ENCODE measurements at regions not wholly inside any gene's neighbourhood (a gene's known extent, or its start where the extent isn't known, plus 50 kb on each side); places are given as distances from the start of the nearest gene placed in this dataset.

DNA sequence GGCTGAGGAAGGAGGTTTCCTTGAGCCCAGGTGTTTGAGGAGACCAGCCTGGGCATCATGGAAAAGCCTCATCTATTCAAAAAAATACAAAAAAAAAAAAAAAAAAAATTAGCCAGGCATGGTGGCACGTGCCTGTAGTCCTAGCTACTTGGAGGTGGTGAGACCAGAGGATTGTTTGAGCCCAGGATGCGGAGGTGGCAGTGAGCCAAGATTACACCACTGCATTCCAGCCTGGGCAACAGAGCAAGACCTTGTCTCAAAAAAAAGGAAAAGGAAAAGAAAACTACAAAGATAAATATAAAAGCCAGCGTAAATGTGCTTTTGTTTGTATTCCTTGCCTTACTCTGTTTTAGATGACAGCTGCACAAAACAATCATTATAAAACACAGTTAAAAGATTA is 2249.2 kb upstream of the C9orf72 start:
- TF ChIP-seq, protein P1, sequence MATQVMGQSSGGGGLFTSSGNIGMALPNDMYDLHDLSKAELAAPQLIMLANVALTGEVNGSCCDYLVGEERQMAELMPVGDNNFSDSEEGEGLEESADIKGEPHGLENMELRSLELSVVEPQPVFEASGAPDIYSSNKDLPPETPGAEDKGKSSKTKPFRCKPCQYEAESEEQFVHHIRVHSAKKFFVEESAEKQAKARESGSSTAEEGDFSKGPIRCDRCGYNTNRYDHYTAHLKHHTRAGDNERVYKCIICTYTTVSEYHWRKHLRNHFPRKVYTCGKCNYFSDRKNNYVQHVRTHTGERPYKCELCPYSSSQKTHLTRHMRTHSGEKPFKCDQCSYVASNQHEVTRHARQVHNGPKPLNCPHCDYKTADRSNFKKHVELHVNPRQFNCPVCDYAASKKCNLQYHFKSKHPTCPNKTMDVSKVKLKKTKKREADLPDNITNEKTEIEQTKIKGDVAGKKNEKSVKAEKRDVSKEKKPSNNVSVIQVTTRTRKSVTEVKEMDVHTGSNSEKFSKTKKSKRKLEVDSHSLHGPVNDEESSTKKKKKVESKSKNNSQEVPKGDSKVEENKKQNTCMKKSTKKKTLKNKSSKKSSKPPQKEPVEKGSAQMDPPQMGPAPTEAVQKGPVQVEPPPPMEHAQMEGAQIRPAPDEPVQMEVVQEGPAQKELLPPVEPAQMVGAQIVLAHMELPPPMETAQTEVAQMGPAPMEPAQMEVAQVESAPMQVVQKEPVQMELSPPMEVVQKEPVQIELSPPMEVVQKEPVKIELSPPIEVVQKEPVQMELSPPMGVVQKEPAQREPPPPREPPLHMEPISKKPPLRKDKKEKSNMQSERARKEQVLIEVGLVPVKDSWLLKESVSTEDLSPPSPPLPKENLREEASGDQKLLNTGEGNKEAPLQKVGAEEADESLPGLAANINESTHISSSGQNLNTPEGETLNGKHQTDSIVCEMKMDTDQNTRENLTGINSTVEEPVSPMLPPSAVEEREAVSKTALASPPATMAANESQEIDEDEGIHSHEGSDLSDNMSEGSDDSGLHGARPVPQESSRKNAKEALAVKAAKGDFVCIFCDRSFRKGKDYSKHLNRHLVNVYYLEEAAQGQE (IDR thresholded peaks at IDR 0.05; ENCODE audit: insufficient read depth in 1 of 2, low read depth in 2 of 2, low read length in 1 of 2), result no peak
- TF ChIP-seq POLR2AphosphoS5 (IDR thresholded peaks at IDR 0.05; ENCODE audit: low read depth, low read length) (no peak), CTCF (IDR thresholded peaks at IDR 0.05) (no peak), SIN3A (IDR thresholded peaks at IDR 0.05; ENCODE audit: borderline replicate concordance, insufficient read depth, low read depth, low read length) (no peak), TCF7L2 (IDR thresholded peaks at IDR 0.05; ENCODE audit: low read depth, low read length) (no peak)
